SK-MEL-5 (cell line): ENCODE measurements at regions not wholly inside any gene's neighbourhood (a gene's known extent, or its start where the extent isn't known, plus 50 kb on each side); places are given as distances from the start of the nearest gene placed in this dataset.

Experiments used
- DNase-seq: peaks from one replicate; pipeline ENCODE4 v3.0.0-alpha.2; 2016; ENCODE audit warnings: low read depth, low spot score
- in situ Hi-C: cut with HindIII; loops from 2 replicates; pipeline ENCODE4 v1.10.0; 2016; ENCODE audit warnings: low sequenced_read_pairs, high pct_unique_total_duplicates, low pct_unique_long_range_greater_than_20kb
- small RNA-seq, 2 experiments: library from RNA; depleted of rRNA; stranded (forward); fragments of <200 nt; gene quantifications; one replicate each; pipeline ENCODE3, GENCODE V24; 2014

DNA sequence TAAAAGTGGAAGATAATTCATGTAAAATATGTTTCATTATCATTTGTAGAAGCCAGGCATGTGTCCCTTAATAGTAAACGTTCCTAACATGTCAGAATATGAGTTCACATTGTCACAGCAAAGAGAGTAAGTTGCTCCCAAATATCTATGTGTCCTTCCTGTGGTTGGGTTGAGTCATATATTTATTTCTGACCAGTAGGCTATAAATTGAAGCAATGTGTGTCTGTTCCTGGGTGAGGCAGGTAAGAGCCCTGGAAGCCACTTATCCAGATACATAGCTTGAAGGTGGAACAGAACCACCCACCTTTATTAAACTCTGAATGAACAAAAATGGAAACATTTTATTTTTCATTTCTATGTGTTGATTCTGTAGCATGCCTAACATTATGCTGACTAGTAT, 2251.6 kb downstream of the NCAM2 start:
- in situ Hi-C loops: no loop called here
- DNase-seq: no peak

DNA sequence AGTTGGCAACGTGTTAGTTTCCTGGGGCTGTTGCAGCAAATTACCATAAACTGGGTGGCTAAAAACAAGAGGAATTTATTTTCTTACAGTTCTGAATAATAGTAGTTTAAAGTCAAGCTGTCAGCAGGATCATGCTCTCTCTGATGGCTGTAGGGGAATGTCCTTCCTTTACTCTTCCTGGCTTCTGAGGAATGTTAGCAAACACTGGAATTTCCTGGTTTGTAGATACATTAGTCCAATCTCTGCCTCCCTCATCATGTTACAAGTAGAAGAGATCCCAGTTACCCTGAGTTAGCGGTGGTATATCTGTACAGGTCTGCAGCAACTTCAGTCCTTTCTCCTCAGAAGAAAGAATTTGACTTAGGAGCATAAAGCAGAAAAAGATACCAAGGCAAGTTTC, 2249.1 kb downstream of the NCAM2 start:
- no peak for DNase-seq
- in situ Hi-C loops: no loop called here

DNA sequence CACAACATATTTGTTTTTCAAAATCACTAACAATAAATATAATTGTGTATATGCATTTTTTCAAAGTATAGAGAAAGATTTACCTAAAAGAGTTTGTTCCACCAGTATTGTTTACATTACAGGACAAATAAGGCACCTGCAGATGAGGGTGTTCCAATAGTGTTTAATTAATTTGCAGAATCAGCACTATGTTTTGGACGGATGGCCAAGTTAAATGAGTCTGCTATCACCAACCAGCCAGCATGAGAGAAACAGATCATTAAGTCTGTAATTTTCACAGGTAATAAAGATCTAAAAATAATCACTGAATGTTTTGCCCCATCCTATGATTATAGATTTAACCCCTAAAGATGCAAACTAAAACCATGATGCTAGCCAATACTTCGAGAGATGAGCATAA, 2247.0 kb downstream of the NCAM2 start:
- in situ Hi-C loops: no loop called here
- DNase-seq: no peak

DNA sequence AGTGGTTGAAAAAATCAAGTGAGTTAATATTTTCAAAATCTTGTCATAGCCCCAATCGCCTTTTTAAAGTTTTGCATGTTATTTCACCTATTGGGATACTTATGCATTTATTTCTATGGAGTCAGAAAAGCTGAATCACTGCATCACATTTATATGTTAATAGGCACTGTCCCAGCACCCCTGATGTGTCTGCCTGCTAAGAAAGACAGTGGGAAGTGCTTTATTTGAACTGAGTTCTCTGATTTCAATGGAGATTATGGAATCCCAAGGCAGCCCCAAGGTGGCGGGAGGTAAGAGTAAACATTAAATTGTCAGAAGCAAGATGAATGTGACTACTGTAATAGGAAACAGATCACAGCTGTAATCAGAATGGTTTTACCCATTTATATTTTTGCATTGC, 2225.7 kb downstream of the NCAM2 start:
- DNase-seq: no peak

DNA sequence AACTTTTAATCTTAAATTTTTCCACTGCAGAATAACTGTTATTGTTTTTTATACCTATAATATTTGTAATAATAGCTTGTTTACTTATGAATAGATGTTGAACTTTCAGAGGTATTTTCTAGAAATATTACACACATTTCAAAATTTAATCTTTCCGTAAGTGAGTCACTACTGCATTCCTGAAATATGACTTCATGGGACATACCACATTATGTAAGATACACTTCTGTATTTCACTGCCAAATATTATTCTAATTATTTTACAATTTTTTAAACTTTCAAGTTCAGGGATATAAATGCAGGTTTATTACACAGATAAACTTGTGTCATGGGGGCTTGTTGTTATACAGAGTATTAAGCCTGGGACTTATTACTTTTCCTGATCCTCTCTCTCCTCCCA, 2220.5 kb downstream of the NCAM2 start:
- DNase-seq: no peak
- in situ Hi-C loops: no loop called here

More for the DNA sequence above, 2225.7 kb downstream of the NCAM2 start:
- in situ Hi-C loops: no loop called here

DNA sequence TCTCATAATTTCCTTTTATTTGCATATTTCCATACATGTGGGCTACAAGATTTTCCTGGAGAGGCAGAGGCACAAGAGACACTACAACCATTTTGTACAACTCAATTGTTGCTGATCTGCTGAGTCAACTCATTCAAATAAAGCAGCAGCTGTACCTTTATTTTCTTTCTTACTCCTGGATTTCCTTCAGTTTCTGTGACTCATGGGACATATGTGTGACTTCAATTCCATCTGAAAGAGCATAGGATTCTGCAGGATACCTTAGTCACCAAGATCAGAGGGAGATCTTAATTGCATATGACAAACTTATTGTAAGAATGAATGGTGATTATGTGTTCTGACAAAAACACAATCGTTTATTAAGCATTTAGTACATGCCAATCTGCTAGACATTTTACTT, 2219.4 kb downstream of the NCAM2 start:
- in situ Hi-C loops: no loop called here
- DNase-seq: no peak

DNA sequence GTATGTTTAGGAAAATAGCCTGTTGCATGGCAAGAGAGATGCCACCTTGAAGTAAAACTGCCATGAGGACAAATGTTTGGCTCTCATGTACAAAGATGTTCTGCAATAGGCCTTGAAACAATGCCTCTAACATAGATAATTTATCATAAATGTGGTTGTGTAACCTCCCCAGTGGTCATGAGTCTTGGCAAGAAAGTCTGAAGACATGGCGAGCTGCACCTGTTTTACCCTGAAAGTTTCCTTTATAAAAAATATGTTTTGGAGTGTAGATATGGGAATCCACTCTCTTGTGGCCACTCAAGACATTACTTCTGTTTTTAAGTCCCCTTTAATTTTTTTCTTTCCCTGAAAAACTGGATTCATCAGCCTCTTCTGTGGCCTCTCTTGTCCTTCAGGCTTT, 2217.1 kb downstream of the NCAM2 start:
- no peak for DNase-seq
- in situ Hi-C loops: no loop called here

Small RNA genes lying in the stretch of these regions (small RNA-seq; reads per million reads assigned to genes)
- gene AP001340.1 (0 reads per million in 2 experiments), gene RF00019 (0 reads per million in 2 experiments), gene RN7SKP236 (0 to 0.05 reads per million in 2 experiments), gene RNA5SP489 (0 to 0.10 reads per million in 2 experiments), gene RNU2-55P (0.04 to 1.6 reads per million in 2 experiments)
